BLaER1 (cell line): ENCODE measurements at regions not wholly inside any gene's neighbourhood (a gene's known extent, or its start where the extent isn't known, plus 50 kb on each side); places are given as distances from the start of the nearest gene placed in this dataset.

ENCODE experiments used
- H3K27ac ChIP-seq: shearing (Covaris generic); formaldehyde crosslinking; 2 replicates; pipeline ENCODE4 v1.8.1; 2022
- H3K27me3 ChIP-seq: shearing (Covaris generic); formaldehyde crosslinking; 2 replicates; pipeline ENCODE4 v1.8.1; 2022
- H3K36me3 ChIP-seq: shearing (Covaris generic); formaldehyde crosslinking; 2 replicates; pipeline ENCODE4 v1.8.1; 2022
- H3K4me1 ChIP-seq: shearing (Covaris generic); formaldehyde crosslinking; 2 replicates; pipeline ENCODE4 v1.8.1; 2022
- H3K4me2 ChIP-seq: shearing (Covaris generic); formaldehyde crosslinking; 2 replicates; pipeline ENCODE4 v1.8.1; 2022
- H3K4me3 ChIP-seq: shearing (Covaris generic); formaldehyde crosslinking; 2 replicates; pipeline ENCODE4 v1.8.1; 2022
- H3K9ac ChIP-seq: shearing (Covaris generic); formaldehyde crosslinking; 2 replicates; pipeline ENCODE4 v1.8.1; 2022
- H3K9me3 ChIP-seq: shearing (Covaris generic); formaldehyde crosslinking; 2 replicates; pipeline ENCODE4 v1.8.1; 2022
- H4K20me1 ChIP-seq: shearing (Covaris generic); formaldehyde crosslinking; 2 replicates; pipeline ENCODE4 v1.8.1; 2022
- Cebpa-rat ChIP-seq: shearing (Covaris generic); IDR thresholded peaks from 2 replicates; pipeline ENCODE4 v1.8.1; 2022

DNA sequence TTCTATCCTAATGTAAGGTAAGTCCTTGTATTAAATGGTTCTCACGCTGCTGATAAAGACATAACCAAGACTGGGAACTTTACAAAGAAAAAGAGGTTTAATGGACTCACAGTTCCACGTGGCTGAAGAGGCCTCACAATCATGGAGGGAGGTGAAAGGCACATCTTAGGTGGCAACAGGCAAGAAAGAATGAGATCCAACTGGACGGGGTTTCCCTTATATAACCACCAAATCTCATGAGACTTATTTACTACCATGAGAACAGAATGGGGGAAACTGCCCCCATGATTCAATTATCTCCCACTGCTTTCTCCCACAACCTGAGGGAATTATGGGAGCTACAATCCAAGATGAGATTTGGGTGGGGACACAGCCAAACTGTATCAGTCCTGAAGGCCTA is 136.6 kb downstream of the HTR1B start:
- Histone ChIP-seq H3K4me1 (no peaks in the 10 kb centered on the region), H3K27ac (no peak overlapping the region), H3K4me2 (no peak overlapping the region), H3K36me3 (no peaks in the 10 kb centered on the region), H3K9me3 (no peaks in the 10 kb centered on the region), H3K27me3 (no peaks in the 10 kb centered on the region), H3K9ac (no peak overlapping the region), H4K20me1 (no peaks in the 10 kb centered on the region), H3K4me3 (no peak overlapping the region)
- TF ChIP-seq Cebpa-rat = no peak

DNA sequence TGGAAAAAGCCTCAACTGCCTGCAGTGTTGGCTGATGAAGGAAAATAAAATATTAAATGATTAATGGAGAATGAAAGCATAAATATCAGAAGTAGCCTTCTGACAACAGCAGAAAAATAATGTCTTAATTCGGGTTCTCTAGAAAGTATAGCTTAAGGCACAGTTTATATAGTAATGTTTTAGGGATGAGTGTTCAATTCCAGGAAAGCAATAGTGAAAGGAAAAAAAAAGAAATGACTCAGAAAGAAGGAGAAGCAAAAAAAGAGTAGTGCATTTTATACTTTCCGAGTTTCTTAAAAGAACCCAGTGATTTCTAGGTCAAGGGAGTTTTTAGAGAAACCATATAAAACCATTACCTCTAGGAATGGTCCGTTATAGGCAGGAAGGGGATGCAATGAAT is 137.3 kb downstream of the HTR1B start:
- H3K4me1 ChIP-seq = no peaks in the 10 kb centered on the region
- H3K27me3 ChIP-seq = no peaks in the 10 kb centered on the region
- no peaks in the 10 kb centered on the region for H3K9me3 ChIP-seq
- no peak overlapping the region for H3K9ac ChIP-seq
- H3K36me3 ChIP-seq = no peaks in the 10 kb centered on the region
- TF ChIP-seq Cebpa-rat = no peak
- no peaks in the 10 kb centered on the region for H4K20me1 ChIP-seq
- H3K4me2 ChIP-seq = no peak overlapping the region
- no peak overlapping the region for H3K4me3 ChIP-seq
- H3K27ac ChIP-seq = no peak overlapping the region

DNA sequence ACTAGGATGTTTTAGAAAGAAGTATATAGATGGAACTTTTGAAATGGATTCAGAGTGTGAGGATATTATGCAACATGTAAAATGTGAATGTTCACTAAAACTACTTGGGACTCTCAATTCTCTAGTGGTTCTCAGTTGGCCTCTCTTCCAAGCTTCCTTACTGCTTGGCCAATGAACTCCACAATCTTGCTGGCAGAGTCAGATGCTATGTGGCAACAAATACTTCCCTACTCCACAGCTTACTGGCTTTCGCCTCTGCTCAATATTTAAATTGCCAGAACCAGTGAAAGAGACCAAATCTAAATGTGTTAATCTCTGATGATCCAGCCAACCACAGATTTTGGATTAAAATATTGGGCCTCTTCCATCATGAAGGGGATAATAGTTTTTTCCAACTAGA is 138.4 kb downstream of the HTR1B start:
- no peaks in the 10 kb centered on the region for H3K27me3 ChIP-seq
- H3K36me3 ChIP-seq = no peaks in the 10 kb centered on the region
- H3K9me3 ChIP-seq = no peaks in the 10 kb centered on the region
- H3K9ac ChIP-seq = no peak overlapping the region
- H3K4me2 ChIP-seq = no peak overlapping the region
- H4K20me1 ChIP-seq = no peaks in the 10 kb centered on the region
- H3K4me3 ChIP-seq = no peak overlapping the region
- H3K4me1 ChIP-seq = no peaks in the 10 kb centered on the region
- no peak for TF ChIP-seq Cebpa-rat
- H3K27ac ChIP-seq = no peak overlapping the region

DNA sequence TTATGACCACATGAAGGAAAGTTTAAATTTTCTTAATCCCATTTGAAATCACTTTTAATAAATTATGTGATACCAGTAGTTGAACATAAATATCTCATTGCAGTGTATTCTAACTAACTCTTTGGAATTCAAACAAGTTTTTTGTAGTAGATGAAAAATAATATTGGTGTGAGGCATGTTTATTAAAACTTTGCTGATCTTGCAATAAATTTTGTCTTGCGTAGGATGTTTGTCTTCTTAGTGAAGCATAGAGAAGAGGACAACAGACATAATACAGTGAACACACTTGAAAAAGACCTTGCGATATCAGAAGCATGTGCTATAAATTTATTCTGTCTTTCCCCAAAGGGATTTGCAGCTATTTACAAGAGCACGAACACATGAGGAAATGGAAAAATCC is 140.7 kb downstream of the HTR1B start:
- no peak overlapping the region for H3K27ac ChIP-seq
- no peak overlapping the region for H3K9ac ChIP-seq
- H3K36me3 ChIP-seq = no peaks in the 10 kb centered on the region
- TF ChIP-seq Cebpa-rat = no peak
- H4K20me1 ChIP-seq = no peaks in the 10 kb centered on the region
- no peaks in the 10 kb centered on the region for H3K27me3 ChIP-seq
- no peak overlapping the region for H3K4me2 ChIP-seq
- no peaks in the 10 kb centered on the region for H3K9me3 ChIP-seq
- H3K4me3 ChIP-seq = no peak overlapping the region
- no peaks in the 10 kb centered on the region for H3K4me1 ChIP-seq

DNA sequence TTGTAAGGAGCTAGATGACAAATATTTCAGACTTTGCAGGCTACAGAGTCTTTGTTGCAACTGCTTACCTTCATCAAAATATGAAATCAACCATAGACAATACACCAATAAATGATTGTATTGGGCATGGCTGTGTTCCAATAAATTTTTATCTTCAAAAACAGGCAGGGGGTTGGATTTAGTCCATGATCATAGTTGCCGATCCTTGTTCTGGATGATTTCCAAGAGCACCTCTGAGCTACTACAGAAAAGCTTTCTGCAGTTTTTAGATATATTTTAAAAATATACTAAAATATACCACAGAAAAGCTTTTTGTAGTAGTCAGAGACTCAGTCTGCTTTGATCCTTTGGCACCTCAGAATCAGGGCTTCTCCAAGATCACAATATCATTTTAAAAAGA is 145.0 kb downstream of the HTR1B start:
- Histone ChIP-seq H3K4me3 (no peak overlapping the region), H3K4me1 (no peaks in the 10 kb centered on the region), H3K9ac (no peak overlapping the region), H3K27me3 (no peaks in the 10 kb centered on the region), H3K4me2 (no peak overlapping the region), H3K27ac (no peak overlapping the region), H3K36me3 (no peaks in the 10 kb centered on the region), H4K20me1 (no peaks in the 10 kb centered on the region), H3K9me3 (no peaks in the 10 kb centered on the region)
- no peak for TF ChIP-seq Cebpa-rat

DNA sequence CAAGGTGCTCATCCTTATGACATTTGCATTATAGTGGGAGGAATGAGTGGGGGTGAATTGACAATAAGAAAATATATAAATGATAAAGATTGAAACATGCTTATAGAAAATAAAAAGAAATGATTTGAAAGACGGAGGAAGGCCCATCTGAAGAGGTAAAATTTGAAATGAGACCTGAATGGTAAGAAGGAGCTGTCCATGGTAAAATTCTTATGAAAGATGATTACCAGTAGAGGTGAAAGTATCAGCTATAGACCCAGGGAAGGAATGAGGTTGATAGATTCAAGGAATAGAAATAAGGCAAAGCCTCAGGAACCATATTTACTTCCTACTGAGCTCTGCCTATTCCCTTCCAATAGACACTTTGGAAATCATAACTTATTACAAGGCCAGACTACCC is 149.7 kb downstream of the HTR1B start:
- H3K9me3 ChIP-seq = no peaks in the 10 kb centered on the region

DNA sequence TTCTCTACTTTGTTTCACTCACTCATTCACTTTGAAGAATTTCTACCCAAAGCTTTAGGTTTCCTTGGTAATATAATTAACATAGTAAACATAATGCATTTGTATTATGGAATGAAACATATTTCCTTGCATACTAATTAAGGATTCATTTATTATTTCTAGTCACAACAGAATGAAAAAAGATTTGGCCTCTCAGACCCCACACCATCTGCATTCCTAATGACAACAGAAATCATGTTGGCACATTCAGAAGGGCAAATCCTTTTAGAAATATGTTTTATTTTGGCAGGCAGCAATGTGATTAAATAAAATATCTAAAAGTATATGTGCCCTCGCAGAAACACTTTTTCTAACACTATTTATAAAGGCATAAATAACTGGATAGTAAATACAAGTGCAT is 163.4 kb downstream of the HTR1B start:
- Histone ChIP-seq H4K20me1 (no peaks in the 10 kb centered on the region), H3K27ac (no peak overlapping the region), H3K4me1 (no peaks in the 10 kb centered on the region), H3K4me2 (no peak overlapping the region), H3K27me3 (no peaks in the 10 kb centered on the region), H3K36me3 (no peaks in the 10 kb centered on the region), H3K4me3 (no peak overlapping the region), H3K9me3 (no peaks in the 10 kb centered on the region), H3K9ac (no peak overlapping the region)
- no peak for TF ChIP-seq Cebpa-rat

More for the DNA sequence above, 149.7 kb downstream of the HTR1B start:
- no peaks in the 10 kb centered on the region for H3K27me3 ChIP-seq
- no peak overlapping the region for H3K4me2 ChIP-seq
- no peak overlapping the region for H3K9ac ChIP-seq
- H4K20me1 ChIP-seq = no peaks in the 10 kb centered on the region
- no peaks in the 10 kb centered on the region for H3K4me1 ChIP-seq
- no peaks in the 10 kb centered on the region for H3K36me3 ChIP-seq
- no peak overlapping the region for H3K27ac ChIP-seq
- no peak for TF ChIP-seq Cebpa-rat
- H3K4me3 ChIP-seq = no peak overlapping the region

DNA sequence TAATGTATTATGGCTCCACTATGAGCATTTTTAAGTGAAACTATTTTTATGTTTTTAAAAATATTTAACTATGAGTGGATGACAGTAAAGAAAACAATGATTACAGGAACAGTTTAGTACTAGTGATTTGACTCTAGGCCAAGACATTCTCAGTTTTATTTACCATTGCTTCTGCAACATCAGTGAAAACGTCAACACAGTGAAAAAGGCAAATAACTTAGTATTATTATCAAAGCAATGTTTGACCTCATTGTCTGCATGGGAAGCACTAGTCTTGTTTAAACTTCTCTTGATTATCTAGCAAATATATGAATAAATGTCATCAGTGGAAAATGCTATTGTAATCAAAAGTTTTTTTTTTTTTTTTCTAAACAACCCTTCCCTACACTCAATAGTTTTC is 165.0 kb downstream of the HTR1B start:
- Histone ChIP-seq H3K4me3 (no peak overlapping the region), H4K20me1 (no peaks in the 10 kb centered on the region), H3K4me1 (no peaks in the 10 kb centered on the region), H3K4me2 (no peak overlapping the region), H3K27me3 (no peaks in the 10 kb centered on the region), H3K36me3 (no peaks in the 10 kb centered on the region), H3K27ac (no peak overlapping the region), H3K9ac (no peak overlapping the region), H3K9me3 (no peaks in the 10 kb centered on the region)
- TF ChIP-seq Cebpa-rat = no peak

DNA sequence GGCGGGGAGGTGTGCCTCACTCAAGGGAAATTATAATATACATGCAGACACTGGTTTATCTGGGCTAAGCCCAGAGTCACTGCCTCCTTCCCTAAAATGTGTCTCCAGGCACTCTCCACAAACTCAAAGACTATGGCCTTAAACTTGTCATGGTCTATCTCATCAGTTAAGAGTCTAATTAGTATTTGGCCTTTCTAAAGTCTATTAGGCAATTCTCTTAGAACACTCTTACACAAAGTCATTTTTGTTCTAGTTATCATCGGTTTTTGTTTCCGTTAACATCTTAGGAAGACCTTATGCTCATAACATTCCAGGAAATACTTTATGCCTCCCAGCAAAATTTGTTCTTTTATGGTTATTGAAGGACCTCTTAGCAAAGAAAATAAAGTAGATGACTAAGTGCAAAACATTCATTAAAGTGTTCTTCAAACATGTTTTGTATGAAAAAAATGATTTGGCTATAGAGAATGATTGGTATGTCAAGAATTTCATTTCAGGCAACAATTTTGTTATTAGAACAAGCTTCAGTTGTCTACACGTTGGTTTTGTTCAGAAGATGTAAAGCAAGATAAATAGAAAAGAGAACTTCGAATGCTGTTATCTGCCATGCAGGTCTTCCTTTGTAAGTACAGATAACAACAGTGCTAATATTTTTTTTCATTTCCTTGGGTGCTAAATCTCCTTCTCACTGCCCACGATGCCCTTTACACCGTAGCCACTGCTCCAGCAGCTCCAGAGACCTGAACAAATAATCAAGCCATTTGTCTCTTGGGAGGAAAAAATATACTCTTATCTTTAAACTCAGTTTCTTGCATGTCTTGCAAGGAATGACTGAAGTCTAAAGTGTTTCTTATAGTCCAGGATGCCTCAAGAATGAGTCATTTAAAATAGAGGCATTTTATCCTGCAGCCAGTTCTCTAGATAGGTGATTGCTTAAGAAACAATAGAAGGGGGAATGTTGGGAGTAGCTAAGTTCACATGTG is 170.4 kb downstream of the HTR1B start:
- Histone ChIP-seq H3K4me1 (no peaks in the 10 kb centered on the region), H3K4me2 (no peak overlapping the region), H3K4me3 (no peak overlapping the region), H3K9ac (no peak overlapping the region), H3K36me3 (no peaks in the 10 kb centered on the region), H3K27me3 (no peaks in the 10 kb centered on the region), H3K9me3 (no peaks in the 10 kb centered on the region), H4K20me1 (no peaks in the 10 kb centered on the region), H3K27ac (no peak overlapping the region)
- no peak for TF ChIP-seq Cebpa-rat

DNA sequence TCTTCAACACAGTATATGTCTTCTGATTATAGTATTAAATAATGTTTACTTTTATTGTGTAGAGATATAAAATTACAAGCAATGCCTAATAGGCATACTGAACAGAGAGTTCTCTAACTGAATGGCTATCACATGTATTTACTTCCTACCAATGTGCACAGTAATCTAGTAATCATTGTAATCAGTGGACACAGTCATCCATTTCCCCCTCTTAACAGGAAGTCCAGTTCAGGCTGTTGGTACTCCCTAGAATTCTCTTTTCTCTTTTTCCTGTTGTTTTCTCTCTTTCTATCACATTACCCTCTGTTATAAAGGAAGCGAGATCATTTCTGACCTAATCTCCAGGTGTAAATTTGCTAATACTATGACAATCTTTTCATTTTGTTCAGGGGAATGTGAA is 172.5 kb downstream of the HTR1B start:
- no peak overlapping the region for H3K4me3 ChIP-seq
- no peaks in the 10 kb centered on the region for H3K27me3 ChIP-seq
- no peak for TF ChIP-seq Cebpa-rat
- no peaks in the 10 kb centered on the region for H4K20me1 ChIP-seq
- H3K4me1 ChIP-seq = no peaks in the 10 kb centered on the region
- no peaks in the 10 kb centered on the region for H3K36me3 ChIP-seq
- H3K27ac ChIP-seq = no peak overlapping the region
- H3K4me2 ChIP-seq = no peak overlapping the region
- H3K9ac ChIP-seq = no peak overlapping the region
- no peaks in the 10 kb centered on the region for H3K9me3 ChIP-seq
